ENCODE measurements at regions not wholly inside any gene's neighbourhood (a gene's known extent, or its start where the extent isn't known, plus 50 kb on each side); places are given as distances from the start of the nearest gene placed in this dataset.
"Not testable (repeated sequence)": the region's sequence is repeated elsewhere in the genome, so short reads cannot be mapped to it uniquely, and the experiment has no call there.

DNA sequence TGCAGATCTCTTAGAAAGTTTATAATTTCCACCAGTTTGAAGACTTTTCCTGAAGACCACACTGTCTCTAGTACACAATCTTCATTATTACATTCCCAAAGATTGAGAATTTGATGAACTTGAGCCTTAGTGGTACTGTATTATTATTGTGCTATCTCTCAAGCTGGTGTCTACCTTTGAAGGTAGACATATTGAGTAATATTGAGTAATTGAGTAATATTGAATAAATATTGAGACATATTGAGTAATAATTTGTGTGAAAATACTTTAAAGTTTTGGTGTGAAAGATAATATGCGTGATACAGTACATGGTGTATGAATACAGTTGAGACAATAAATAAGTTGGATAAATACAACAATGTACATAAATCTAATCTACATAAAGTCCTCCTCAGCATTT lies 613.1 kb upstream of the ADGRL2 start:
- DNase-seq, result no peak

DNA sequence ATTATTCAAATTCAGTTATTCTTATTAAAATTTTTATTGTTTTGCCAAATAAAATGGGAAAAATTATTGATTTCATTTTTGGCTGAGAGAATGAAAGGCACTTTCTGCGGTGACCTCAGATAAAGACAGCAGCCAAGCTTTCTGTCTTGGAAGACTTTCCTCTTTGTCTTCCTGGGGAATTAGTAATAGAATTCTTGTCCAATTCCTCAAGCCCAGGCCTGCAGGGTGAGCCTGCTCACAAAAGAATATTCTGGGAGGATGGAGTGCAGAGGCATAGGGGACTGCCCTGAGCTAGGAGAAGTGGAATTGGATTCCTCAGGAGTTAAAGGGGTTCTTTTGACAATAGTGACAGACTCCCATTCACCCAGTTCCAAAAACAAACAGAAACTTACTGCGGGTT lies 614.5 kb upstream of the ADGRL2 start:
- DNase-seq, result no peak

- DNase-seq, result no peak
Measured at GRCh38 chr1:81183553-81183952, 617.2 kb upstream of the ADGRL2 start.

GRCh38 chr1:81183051-81183450 lies 617.7 kb upstream of the ADGRL2 start:
- DNase-seq, result no peak

DNA sequence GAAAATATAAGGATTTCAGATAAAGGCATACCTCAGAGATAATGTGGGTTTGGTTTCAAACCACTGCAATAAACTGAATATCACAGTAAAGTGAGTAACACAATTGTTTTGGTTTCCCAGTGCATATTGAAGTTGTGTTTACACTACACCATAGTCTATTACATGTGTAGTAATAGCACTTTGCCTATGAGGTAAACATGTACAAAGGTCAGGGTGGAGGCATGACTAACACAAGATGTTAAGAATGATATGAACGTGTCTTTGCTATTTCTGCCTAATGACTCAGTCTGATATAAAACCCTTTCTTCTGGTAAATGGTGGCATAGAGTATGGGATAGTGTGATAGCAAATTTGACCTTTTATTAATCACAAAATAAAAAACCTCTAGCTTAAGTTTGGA lies 621.5 kb upstream of the ADGRL2 start:
- no peak for DNase-seq

GRCh38 chr1:81178431-81179093 lies 622.2 kb upstream of the ADGRL2 start:
- not testable (repeated sequence) for DNase-seq

- DNase-seq, result no peak
Measured at GRCh38 chr1:81174811-81175476, 625.8 kb upstream of the ADGRL2 start.

DNA sequence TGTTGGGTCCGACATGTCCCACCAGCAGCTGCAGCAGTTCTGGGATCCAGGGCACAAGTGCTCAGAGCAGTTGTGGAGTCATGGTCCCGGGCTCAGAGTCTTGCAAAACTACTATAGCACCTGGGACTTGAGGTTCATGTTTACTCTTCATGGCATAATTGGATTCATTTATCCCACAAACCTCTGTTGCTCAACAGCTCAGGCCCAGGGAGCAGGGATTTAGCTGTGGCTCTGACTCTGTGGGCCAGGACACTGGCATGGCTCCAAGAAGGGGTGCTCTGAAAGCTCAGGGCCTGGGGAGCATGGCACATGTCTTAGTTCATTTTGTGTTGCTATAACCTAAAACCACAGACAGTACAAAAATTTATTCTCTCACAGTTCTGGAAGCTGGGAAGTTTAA lies 626.7 kb upstream of the ADGRL2 start:
- no peak for DNase-seq

DNA sequence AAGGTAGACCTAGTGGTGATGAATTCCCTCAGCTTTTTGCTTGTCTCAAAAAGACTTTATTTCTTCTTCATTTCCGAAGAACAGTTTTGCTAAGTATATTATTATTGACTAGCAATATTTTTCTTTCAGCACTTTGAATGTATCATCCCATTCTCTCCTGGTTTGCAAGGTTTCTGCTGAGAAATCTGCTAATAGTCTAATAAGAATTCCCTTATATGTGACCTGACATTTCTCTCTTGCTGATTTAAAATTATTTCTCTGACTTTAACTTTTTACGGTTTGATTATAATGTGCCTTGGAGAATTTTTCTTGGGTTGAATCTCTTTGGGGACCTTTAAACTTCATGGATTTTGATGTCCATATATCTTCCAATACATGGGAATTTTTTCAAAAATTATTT lies 628.3 kb upstream of the ADGRL2 start:
- DNase-seq, result no peak

DNA sequence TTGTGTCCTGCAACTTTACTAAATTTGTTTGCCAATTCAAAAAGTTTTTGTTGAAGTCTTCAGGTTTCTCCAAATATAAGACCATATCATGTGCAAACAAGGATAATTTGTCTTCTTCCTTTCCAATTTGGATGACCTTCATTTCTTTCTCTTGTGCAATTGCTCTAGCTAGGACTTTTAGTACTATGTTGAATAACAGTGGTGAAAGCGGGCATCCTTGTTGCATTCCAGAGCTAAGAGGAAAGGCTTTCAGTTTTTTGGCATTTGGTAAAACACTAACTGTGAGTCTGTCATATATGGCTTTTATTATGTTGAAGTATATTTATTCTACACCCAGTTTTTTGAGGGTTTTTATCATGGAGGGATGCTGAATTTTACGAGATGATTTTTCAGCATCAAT lies 630.0 kb upstream of the ADGRL2 start:
- DNase-seq, result no peak

DNA sequence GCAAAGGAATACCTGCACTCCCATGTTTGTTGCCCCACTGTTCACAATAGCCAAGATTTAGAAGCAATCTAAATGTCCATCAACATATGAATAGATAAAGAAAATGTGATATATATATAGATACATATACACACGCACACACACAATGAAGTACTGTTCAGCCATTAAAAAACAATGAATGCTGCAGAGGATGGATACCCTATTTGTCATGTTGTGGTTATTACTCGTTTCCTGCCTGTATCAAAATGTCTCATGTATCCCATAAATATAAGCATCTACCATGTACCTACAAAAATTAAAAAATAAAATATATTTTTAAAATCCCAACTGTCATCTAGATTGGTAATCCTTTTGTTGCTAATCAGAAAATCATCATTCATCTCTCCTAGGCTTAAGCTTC lies 634.8 kb upstream of the ADGRL2 start:
- no peak for DNase-seq

DNA sequence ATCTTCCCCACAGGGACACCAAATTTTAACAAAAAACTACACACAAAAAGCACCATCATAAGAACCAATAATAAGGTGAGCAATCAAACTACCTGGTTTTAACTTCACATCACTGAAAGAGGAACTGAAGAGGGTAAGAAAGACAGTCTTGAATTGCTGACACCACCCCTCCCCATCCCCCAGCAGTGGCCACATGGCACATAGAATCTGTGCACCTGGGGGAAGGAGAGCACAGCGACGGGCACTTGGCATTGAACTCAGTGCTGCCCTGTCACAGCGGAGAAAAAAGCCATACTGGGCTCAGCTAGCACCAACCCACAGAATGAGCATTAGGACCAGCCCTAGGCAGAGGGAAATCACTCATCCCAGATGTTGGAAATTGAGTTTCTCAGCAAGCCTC lies 640.0 kb upstream of the ADGRL2 start:
- DNase-seq, result no peak

GRCh38 chr1:81158592-81158991 lies 642.1 kb upstream of the ADGRL2 start:
- no peak for DNase-seq

DNA sequence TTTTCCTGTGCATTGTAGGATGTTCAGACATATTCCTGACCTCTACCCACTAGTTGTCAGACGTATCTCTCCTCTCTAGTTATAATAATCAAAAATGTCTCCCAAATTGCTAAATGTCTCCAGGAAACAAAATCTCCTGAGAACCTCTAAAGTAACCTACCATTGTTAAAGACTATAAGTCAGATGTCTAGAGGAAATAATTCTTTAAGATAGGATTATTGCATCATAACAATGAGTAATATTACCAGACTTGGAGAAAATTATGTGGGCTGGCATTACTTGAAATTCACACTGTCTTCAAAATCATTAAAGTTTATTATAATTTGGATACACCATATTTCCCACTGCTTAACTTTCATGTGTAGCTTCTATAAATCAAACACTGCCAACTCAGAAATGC lies 643.0 kb upstream of the ADGRL2 start:
- no peak for DNase-seq

GRCh38 chr1:81156887-81157286 lies 643.8 kb upstream of the ADGRL2 start:
- no peak for DNase-seq

GRCh38 chr1:81155131-81155530 lies 645.6 kb upstream of the ADGRL2 start:
- no peak for DNase-seq

- DNase-seq, result no peak
Measured at GRCh38 chr1:81151206-81151605, 649.5 kb upstream of the ADGRL2 start.

DNA sequence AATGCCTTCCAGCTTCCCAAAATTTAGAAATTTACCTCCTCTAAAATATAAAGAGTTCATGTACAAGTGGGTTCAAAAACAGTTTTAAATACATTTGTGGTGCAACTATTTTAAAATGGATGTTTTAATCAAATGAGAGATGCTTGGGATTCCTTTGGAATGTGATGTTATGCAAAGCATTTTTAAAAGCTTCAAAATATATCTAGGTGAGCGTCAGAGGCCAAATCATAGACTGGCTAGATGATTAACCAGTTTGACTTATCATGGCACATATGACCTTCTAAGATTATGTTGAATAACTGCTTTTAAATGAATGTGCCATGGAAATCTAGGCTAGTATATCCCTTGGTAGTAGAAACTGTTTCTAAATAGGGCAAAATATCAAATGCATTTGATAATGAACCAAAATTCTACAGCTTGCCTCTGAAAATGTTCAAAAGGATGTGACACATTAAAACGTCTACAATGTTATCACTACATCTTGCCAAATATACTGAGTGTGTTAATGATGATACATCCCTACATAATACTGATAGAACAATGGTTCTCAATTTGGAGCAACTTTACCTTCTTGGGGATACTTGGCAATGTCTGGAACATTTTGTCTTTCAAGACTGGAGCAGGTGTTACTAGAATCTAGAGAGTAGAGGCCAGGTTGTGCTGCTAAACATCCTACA lies 650.9 kb upstream of the ADGRL2 start:
- no peak for DNase-seq

DNA sequence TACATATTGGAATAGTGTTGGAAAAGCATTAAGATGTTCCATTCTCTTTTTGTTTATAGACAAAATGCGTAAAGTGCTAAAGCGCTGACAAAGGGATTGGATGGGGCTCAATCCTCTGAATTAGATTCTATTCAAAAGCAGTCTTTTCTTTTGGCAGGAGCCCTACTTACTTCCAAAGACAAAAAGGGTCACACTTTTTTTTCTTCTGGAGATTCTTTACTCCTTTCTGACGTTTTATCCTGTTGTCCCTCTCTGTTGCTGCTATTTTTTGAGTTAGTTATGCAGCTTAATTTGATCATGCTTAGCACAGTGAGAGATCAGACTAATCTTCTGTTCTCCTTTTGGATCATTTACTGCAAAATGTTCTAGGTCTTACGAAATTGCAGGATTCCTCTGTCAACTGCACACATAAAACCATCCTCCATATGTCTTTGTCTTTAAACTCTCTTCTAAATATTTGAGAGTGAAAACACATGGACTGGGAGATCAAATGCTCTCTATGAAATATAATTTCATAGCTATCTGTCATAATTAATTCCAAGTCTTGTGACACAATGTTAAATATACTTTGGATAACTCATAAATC lies 656.4 kb upstream of the ADGRL2 start:
- no peak for DNase-seq

DNA sequence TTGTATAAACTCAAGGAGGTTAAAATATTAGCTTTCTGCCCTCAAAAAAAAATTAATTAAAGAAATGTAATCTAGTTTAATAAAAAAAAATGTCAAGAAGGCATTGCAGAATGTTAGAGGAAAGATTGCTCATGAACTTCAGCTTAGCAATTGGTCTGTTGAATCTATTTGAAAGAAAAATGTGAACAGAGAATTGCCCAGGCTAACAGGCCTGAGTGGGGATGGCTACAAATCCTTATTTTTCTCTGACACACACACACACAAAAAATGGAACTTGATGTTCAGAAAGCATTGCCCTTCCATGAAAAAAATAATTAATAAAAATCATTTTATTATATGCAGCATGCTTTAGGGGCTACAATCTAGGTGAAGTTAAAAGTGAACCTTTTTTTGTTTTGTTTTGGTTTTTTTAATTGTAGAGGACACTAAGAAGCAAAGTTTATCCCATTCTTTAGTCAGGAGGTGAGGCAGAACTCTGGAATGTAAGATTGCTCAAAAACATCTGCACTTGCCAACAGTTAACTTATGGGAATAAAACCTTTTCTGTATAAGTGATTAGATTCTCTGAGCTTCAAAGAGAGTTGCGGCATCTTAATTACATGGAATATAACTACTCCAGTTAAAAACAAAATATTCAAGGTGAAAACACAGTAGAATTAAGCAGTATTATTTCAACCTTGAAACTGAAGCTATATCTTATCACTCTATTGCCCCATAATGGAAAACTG lies 658.5 kb upstream of the ADGRL2 start:
- DNase-seq, result no peak

DNA sequence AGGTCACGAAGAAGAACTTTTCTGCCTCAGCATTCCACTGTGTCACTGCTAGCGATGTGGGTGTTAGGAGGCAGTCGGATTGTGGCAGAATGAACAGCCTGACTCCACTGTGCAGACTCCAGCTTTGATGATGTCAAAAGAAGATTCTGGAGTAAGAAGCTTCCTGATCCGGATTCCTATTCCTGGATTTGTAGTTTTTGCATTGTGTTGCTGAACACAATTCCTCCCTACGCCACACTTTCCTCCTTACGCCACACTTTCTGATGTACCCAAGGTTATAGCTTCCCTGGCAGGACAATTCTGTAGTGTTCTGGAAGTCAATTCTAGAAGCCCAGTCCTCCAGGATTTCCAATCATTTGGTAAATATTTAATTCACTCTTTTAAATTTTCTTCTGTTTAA lies 665.2 kb upstream of the ADGRL2 start:
- no peak for DNase-seq

GRCh38 chr1:81129776-81130175 lies 671.0 kb upstream of the ADGRL2 start:
- no peak for DNase-seq

- no peak for DNase-seq
Measured at GRCh38 chr1:81129366-81129765, 671.4 kb upstream of the ADGRL2 start.
